ENCODE measurements at regions not wholly inside any gene's neighbourhood (a gene's known extent, or its start where the extent isn't known, plus 50 kb on each side); places are given as distances from the start of the nearest gene placed in this dataset.

DNA sequence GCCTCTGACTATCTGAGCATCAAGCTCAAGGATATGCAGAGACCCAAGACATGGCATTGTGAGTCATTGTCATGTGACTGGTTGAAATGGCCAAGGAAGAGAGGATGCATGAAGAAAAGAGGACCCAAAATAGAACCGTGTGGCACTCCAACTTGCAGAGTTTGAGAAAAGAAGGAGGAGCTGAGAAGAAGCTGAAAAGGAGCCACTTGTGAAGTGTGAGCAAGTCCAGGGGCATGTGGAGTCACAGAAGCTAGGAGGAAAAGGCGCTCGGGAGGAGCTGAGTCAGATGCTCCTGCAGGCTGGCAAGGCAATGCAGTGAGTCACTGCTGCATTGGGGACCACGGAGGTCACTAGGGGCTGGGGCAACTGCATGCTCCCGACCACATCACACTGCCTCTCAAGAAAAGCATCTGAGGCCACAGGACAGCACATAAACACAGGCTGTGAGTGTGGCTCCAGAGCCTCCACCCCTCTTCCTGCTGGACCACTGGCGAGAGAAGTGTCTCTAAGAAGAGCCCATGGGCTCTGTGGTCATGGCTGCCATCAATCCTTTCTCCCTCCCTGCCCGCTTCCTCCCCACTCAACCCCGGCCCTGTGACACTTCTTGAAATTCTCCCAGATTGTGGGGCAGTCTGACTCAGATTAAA lies 197.6 kb downstream of the DRD1 start:
- TF ChIP-seq ZC3H10 (CRISPR knock-in tag; IDR thresholded peaks at IDR 0.05) (no peak), ZFP3 (CRISPR knock-in tag; IDR thresholded peaks at IDR 0.05) (no peak), TSHZ2 (CRISPR knock-in tag; IDR thresholded peaks at IDR 0.05) (no peak)
